Urinary bladder (tissue), 3 donors: ENCODE measurements at regions not wholly inside any gene's neighbourhood (a gene's known extent, or its start where the extent isn't known, plus 50 kb on each side); places are given as distances from the start of the nearest gene placed in this dataset.

Experiments
- DNase-seq: peaks from one replicate; pipeline ENCODE4 v3.0.0-alpha.2; 2015; ENCODE audit errors: extremely low spot score
- H3K27ac ChIP-seq: one replicate; pipeline ENCODE4 v1.5.1; 2013; ENCODE audit warnings: low read depth, mild to moderate bottlenecking, moderate library complexity
- H3K36me3 ChIP-seq: one replicate; pipeline ENCODE4 v1.6.1; 2013; ENCODE audit warnings: mild to moderate bottlenecking, moderate library complexity; ENCODE audit not compliant: insufficient read depth
- H3K4me1 ChIP-seq: one replicate; pipeline ENCODE4 v1.6.1; 2013; ENCODE audit warnings: mild to moderate bottlenecking, moderate library complexity; ENCODE audit not compliant: insufficient read depth
- H3K4me3 ChIP-seq: one replicate; pipeline ENCODE4 v1.5.1; 2013; ENCODE audit warnings: low read depth, low read length
- WGBS: extraction: QIAGEN DNeasy Blood & Tissue Kit; methylation state at CpG from one replicate; pipeline ENCODE4 v1.1.7; 2013; 5-methylcytosine and 5-hydroxymethylcytosine counted together
- donor health status: healthy with polysubstance abuse.
- donor health status: healthy.

GRCh38 chr12:105748806-105749600, 389.8 kb downstream of the NUAK1 start:
- 33% methylated on average over 9 of the region's 9 CpGs for WGBS
- no peak overlapping the region for H3K4me3 ChIP-seq
- H3K36me3 ChIP-seq: no peaks in the 10 kb centered on the region
- DNase-seq: no peak
- H3K4me1 ChIP-seq: no peaks in the 10 kb centered on the region
- H3K27ac ChIP-seq: no peak overlapping the region

- 98% methylated on average over 2 of the region's 2 CpGs for WGBS
- Histone ChIP-seq H3K4me1 (no peaks in the 10 kb centered on the region), H3K27ac (no peak overlapping the region), H3K36me3 (no peaks in the 10 kb centered on the region), H3K4me3 (no peak overlapping the region)
- no peak for DNase-seq
Observed at GRCh38 chr12:105750096-105750495, 388.7 kb downstream of the NUAK1 start.

- no peaks in the 10 kb centered on the region for H3K36me3 ChIP-seq
- H3K27ac ChIP-seq: no peak overlapping the region
- no peaks in the 10 kb centered on the region for H3K4me1 ChIP-seq
- WGBS: 91% methylated on average over 8 of the region's 8 CpGs
- H3K4me3 ChIP-seq: no peak overlapping the region
- DNase-seq: no peak
Observed at GRCh38 chr12:105754313-105754712, 384.4 kb downstream of the NUAK1 start.

- H3K27ac ChIP-seq: no peak overlapping the region
- 81% methylated on average over 4 of the region's 4 CpGs for WGBS
- DNase-seq: no peak
- no peaks in the 10 kb centered on the region for H3K4me1 ChIP-seq
- H3K36me3 ChIP-seq: no peaks in the 10 kb centered on the region
- no peak overlapping the region for H3K4me3 ChIP-seq
Observed at GRCh38 chr12:105756961-105757360, 381.8 kb downstream of the NUAK1 start.

GRCh38 chr12:105759149-105759548, 379.6 kb downstream of the NUAK1 start:
- H3K4me1 ChIP-seq: no peaks in the 10 kb centered on the region
- no peaks in the 10 kb centered on the region for H3K36me3 ChIP-seq
- DNase-seq: no peak
- H3K27ac ChIP-seq: no peak overlapping the region
- 81% methylated on average over 5 of the region's 5 CpGs for WGBS
- no peak overlapping the region for H3K4me3 ChIP-seq

GRCh38 chr12:105761075-105761474, 377.7 kb downstream of the NUAK1 start:
- DNase-seq: peak; percentile 59
- 31% methylated on average over 1 of the region's 1 CpG for WGBS
- Histone ChIP-seq H3K4me1 (no peaks in the 10 kb centered on the region), H3K4me3 (no peak overlapping the region), H3K27ac (no peak overlapping the region), H3K36me3 (no peaks in the 10 kb centered on the region)

GRCh38 chr12:105764216-105764835, 374.4 kb downstream of the NUAK1 start:
- H3K4me3 ChIP-seq: no peak overlapping the region
- H3K27ac ChIP-seq: no peak overlapping the region
- DNase-seq: no peak
- H3K4me1 ChIP-seq: no peaks in the 10 kb centered on the region
- H3K36me3 ChIP-seq: no peaks in the 10 kb centered on the region
- WGBS: 76% methylated on average over 10 of the region's 10 CpGs

GRCh38 chr12:105765053-105766014, 373.4 kb downstream of the NUAK1 start:
- H3K36me3 ChIP-seq: no peaks in the 10 kb centered on the region
- DNase-seq: no peak
- no peaks in the 10 kb centered on the region for H3K4me1 ChIP-seq
- 70% methylated on average over 6 of the region's 6 CpGs for WGBS
- H3K4me3 ChIP-seq: no peak overlapping the region
- H3K27ac ChIP-seq: no peak overlapping the region

- H3K4me1 ChIP-seq: no peaks in the 10 kb centered on the region
- DNase-seq: no peak
- no peaks in the 10 kb centered on the region for H3K36me3 ChIP-seq
- no peak overlapping the region for H3K27ac ChIP-seq
- H3K4me3 ChIP-seq: no peak overlapping the region
- 94% methylated on average over 4 of the region's 4 CpGs for WGBS
Observed at GRCh38 chr12:105766029-105766428, 372.7 kb downstream of the NUAK1 start.

GRCh38 chr12:105769486-105769885, 369.3 kb downstream of the NUAK1 start:
- no peak for DNase-seq
- Histone ChIP-seq H3K4me1 (no peaks in the 10 kb centered on the region), H3K27ac (no peak overlapping the region), H3K36me3 (no peaks in the 10 kb centered on the region), H3K4me3 (no peak overlapping the region)
- WGBS: 88% methylated on average over 2 of the region's 2 CpGs

- WGBS: 39% methylated on average over 2 of the region's 2 CpGs
- Histone ChIP-seq H3K27ac (no peak overlapping the region), H3K4me3 (no peak overlapping the region), H3K4me1 (no peaks in the 10 kb centered on the region), H3K36me3 (no peaks in the 10 kb centered on the region)
- no peak for DNase-seq
Observed at GRCh38 chr12:105773471-105773870, 365.3 kb downstream of the NUAK1 start.

GRCh38 chr12:105774037-105774436, 364.7 kb downstream of the NUAK1 start:
- no peak for DNase-seq
- WGBS: 96% methylated on average over 5 of the region's 5 CpGs
- Histone ChIP-seq H3K4me1 (no peaks in the 10 kb centered on the region), H3K36me3 (no peaks in the 10 kb centered on the region), H3K27ac (no peak overlapping the region), H3K4me3 (no peak overlapping the region)

- Histone ChIP-seq H3K27ac (no peak overlapping the region), H3K36me3 (no peaks in the 10 kb centered on the region), H3K4me1 (no peaks in the 10 kb centered on the region), H3K4me3 (no peak overlapping the region)
- 66% methylated on average over 3 of the region's 3 CpGs for whole genome bisulfite sequencing
- DNase-seq: no peak
Observed at GRCh38 chr12:105775343-105775742, 363.4 kb downstream of the NUAK1 start.
